ENCODE measurements at regions not wholly inside any gene's neighbourhood (a gene's known extent, or its start where the extent isn't known, plus 50 kb on each side); places are given as distances from the start of the nearest gene placed in this dataset.

DNA sequence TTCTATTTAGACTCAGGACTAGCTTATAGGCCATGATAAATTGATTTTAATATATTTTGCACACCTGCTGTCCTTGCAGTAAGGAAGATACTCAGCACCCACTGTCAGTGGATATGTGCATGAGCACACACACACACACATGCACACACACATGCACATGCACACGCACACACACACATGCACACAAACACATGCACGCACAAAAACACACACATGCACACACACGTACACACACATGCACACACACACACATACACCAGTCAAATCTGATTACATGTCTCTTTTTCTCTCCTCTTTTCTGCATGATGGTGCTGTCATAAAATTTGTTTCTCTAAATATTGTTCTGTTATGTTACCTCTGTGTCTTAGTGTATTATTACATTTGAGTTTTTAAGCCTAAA is 87.3 kb upstream of the OSTN start:
- no peak overlapping the region for H3K4me2 ChIP-seq (ENCODE audit: low read depth, low read length)
- H4K91ac ChIP-seq (ENCODE audit: insufficient read depth, low read depth, low read length) = no peak overlapping the region
- H3K4me1 ChIP-seq (ENCODE audit: control insufficient read depth, insufficient read depth, low read length) = no peaks in the 10 kb centered on the region
- no peak overlapping the region for H2AK9ac ChIP-seq (replicated peaks; ENCODE audit: low read depth, low read length, poor library complexity)
- in situ Hi-C loops (cut with MboI; ENCODE audit: low sequenced_read_pairs) = no loop called here
- H2BK120ac ChIP-seq (ENCODE audit: low read depth, low read length) = no peak overlapping the region
- H3K18ac ChIP-seq (ENCODE audit: low read depth, low read length) = no peak overlapping the region
- intact Hi-C loops (cut with micrococcal nuclease) = no loop called here
- no peaks in the 10 kb centered on the region for H3K9me3 ChIP-seq (ENCODE audit: control insufficient read depth, insufficient read depth, low read length)
- H3K23ac ChIP-seq (ENCODE audit: low read depth, low read length) = no peak overlapping the region
- H2BK15ac ChIP-seq (ENCODE audit: low read depth, low read length) = no peak overlapping the region
- no peaks in the 10 kb centered on the region for H3K27me3 ChIP-seq (ENCODE audit: control insufficient read depth, insufficient read depth, low read length)
- peaks cover 3% of the 10 kb centered on the region for H3K9me1 ChIP-seq (ENCODE audit: insufficient read depth, low read length)
- BruUV-seq (replicated peaks) = no TSS peak
- H3K9ac ChIP-seq (ENCODE audit: low read depth, low read length) = no peak overlapping the region
- DNase-seq (no peak), ATAC-seq (ENCODE audit: low read depth) (no peak)
- H4K5ac ChIP-seq (ENCODE audit: low read depth, low read length) = no peak overlapping the region
- no peak for TF ChIP-seq ELK1 (IDR thresholded peaks at IDR 0.05; ENCODE audit: borderline replicate concordance, low read depth, low read length)
- TF ChIP-seq USF2 (IDR thresholded peaks at IDR 0.05; ENCODE audit: low read depth, low read length) = no peak
- no peak for TF ChIP-seq MAZ (IDR thresholded peaks at IDR 0.05; ENCODE audit: borderline replicate concordance, low read depth, low read length)
- TF ChIP-seq, protein P1, sequence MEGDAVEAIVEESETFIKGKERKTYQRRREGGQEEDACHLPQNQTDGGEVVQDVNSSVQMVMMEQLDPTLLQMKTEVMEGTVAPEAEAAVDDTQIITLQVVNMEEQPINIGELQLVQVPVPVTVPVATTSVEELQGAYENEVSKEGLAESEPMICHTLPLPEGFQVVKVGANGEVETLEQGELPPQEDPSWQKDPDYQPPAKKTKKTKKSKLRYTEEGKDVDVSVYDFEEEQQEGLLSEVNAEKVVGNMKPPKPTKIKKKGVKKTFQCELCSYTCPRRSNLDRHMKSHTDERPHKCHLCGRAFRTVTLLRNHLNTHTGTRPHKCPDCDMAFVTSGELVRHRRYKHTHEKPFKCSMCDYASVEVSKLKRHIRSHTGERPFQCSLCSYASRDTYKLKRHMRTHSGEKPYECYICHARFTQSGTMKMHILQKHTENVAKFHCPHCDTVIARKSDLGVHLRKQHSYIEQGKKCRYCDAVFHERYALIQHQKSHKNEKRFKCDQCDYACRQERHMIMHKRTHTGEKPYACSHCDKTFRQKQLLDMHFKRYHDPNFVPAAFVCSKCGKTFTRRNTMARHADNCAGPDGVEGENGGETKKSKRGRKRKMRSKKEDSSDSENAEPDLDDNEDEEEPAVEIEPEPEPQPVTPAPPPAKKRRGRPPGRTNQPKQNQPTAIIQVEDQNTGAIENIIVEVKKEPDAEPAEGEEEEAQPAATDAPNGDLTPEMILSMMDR (conservative IDR thresholded peaks at IDR 0.05; ENCODE audit: low read depth, low read length) = no peak
- no peak for TF ChIP-seq RAD21 (IDR thresholded peaks at IDR 0.05; ENCODE audit: low read length)
- no peak overlapping the region for H3K4me3 ChIP-seq (ENCODE audit: insufficient read depth, low read depth, low read length)
- H3K4ac ChIP-seq (ENCODE audit: low read depth, low read length) = no peak overlapping the region
- WGBS, 2 experiments (ENCODE audit: extremely low coverage in 2 of 2, insufficient read length in 1 of 2) = no CpG with 5 or more reads among the region's 3 CpGs
- H2AK5ac ChIP-seq (ENCODE audit: low read depth, low read length) = no peak overlapping the region
- no peaks in the 10 kb centered on the region for H3K79me1 ChIP-seq (ENCODE audit: low read depth in 1 of 2, low read length in 2 of 2)
- POLR2A ChIA-PET (ENCODE audit: unreplicated experiment) = no interaction called here
- H4K20me1 ChIP-seq (ENCODE audit: insufficient read depth, low read length) = no peaks in the 10 kb centered on the region
- dilution Hi-C loops (cut with HindIII; ENCODE audit: low sequenced_read_pairs, unreplicated experiment) = no loop called here
- CTCF ChIA-PET = interaction anchor here (0.7 kb wide), 1 partner anchor 49 kb away, joined by 3 read pairs; no protein-coding TSS in a partner anchor
- H3K56ac ChIP-seq (ENCODE audit: extremely low read depth, insufficient read depth, low read length) = no peak overlapping the region
- H3K14ac ChIP-seq (replicated peaks; ENCODE audit: low read depth, low read length) = 0 out of 2 replicates have a peak overlapping the region, but pooled peaks have one; percentile 22
- no peak overlapping the region for H2AFZ ChIP-seq (replicated peaks; ENCODE audit: low read length, poor library complexity)
- H2BK5ac ChIP-seq (ENCODE audit: low read depth, low read length, poor library complexity, severe bottlenecking) = no peak overlapping the region
- H3K36me3 ChIP-seq (ENCODE audit: control insufficient read depth, insufficient read depth, low read length) = no peaks in the 10 kb centered on the region
- H2BK20ac ChIP-seq (ENCODE audit: low read depth, low read length) = no peak overlapping the region
- no peak overlapping the region for H4K8ac ChIP-seq (ENCODE audit: low read depth in 2 of 2, low read length in 2 of 2)
- no peak overlapping the region for H3K27ac ChIP-seq (ENCODE audit: insufficient read depth, low read length)

All from IMR-90 (cell line).